ENCODE measurements at regions not wholly inside any gene's neighbourhood (a gene's known extent, or its start where the extent isn't known, plus 50 kb on each side); places are given as distances from the start of the nearest gene placed in this dataset.
"Not testable (repeated sequence)": the region's sequence is repeated elsewhere in the genome, so short reads cannot be mapped to it uniquely, and the experiment has no call there.

DNA sequence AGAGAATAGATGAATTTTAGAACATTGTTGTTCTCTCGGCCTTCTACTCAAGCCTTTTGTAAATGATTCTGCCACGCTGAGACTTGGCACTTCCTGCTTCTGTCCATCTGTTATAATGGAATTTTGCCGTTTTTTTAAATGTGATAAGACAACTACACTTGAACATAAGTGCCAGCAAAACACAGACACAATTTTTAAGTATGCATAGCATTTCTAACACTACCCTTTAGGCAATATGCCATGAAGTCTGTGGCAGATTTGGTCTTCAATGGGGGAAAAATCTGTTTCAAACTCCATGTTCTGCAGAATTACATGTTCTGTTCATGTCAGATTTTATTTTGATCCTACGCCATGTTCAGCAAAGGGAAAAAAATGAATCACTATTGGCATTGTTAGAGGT, 1170.7 kb upstream of the SLC39A10 start:
- intact Hi-C loops (cut with micrococcal nuclease; ENCODE audit: unreplicated experiment), result no loop called here
- CTCF ChIA-PET, result no interaction called here
- BruUV-seq (replicated peaks), result no TSS peak

DNA sequence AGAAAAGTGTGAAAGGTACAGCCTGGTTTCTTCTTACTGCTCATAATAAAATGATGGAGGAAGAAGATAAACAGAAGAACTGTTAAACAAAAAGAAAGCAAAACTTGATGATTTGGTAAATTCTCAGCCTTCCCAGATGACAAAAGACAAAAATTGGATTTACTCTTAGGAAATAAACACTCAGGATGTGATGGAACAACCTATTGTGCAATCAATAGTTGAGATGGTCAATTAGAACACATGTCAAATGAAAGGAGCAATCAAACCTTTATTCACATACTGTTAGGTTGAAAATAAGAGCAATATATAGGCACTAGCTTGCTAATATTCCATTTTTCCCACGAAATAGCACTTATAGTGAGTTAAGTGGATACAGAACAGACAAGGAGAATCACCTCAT, 1174.0 kb upstream of the SLC39A10 start:
- no TSS peak for BruUV-seq (replicated peaks)
- TF ChIP-seq, protein P1, sequence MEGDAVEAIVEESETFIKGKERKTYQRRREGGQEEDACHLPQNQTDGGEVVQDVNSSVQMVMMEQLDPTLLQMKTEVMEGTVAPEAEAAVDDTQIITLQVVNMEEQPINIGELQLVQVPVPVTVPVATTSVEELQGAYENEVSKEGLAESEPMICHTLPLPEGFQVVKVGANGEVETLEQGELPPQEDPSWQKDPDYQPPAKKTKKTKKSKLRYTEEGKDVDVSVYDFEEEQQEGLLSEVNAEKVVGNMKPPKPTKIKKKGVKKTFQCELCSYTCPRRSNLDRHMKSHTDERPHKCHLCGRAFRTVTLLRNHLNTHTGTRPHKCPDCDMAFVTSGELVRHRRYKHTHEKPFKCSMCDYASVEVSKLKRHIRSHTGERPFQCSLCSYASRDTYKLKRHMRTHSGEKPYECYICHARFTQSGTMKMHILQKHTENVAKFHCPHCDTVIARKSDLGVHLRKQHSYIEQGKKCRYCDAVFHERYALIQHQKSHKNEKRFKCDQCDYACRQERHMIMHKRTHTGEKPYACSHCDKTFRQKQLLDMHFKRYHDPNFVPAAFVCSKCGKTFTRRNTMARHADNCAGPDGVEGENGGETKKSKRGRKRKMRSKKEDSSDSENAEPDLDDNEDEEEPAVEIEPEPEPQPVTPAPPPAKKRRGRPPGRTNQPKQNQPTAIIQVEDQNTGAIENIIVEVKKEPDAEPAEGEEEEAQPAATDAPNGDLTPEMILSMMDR (conservative IDR thresholded peaks at IDR 0.05), result no peak
- TF ChIP-seq EZH2 (IDR thresholded peaks at IDR 0.05; ENCODE audit: low read depth), result no peak
- CTCF ChIA-PET, result no interaction called here

More for the DNA sequence above, 1170.7 kb upstream of the SLC39A10 start:
- Histone ChIP-seq H3K4me1 (replicated peaks; ENCODE audit: insufficient read depth) (no peaks in the 10 kb centered on the region), H3K27ac (no peak overlapping the region), H3K36me3 (ENCODE audit: low read depth) (no peaks in the 10 kb centered on the region), H3K79me2 (ENCODE audit: low read depth) (no peaks in the 10 kb centered on the region), H3K4me2 (no peak overlapping the region), H3F3A (ENCODE audit: insufficient read depth, low read depth) (no peaks in the 10 kb centered on the region), H3K9me2 (ENCODE audit: insufficient read depth) (no peaks in the 10 kb centered on the region), H3K9me3 (ENCODE audit: insufficient read depth, low read depth) (no peaks in the 10 kb centered on the region), H3K27me3 (ENCODE audit: insufficient read depth, low read depth) (no peaks in the 10 kb centered on the region), H2AFZ (no peak overlapping the region), H3K4me3 (no peak overlapping the region), H4K20me1 (ENCODE audit: insufficient read depth) (no peaks in the 10 kb centered on the region)
- DNase-seq, result no peak
- POLR2A ChIA-PET (ENCODE audit: unreplicated experiment), result no interaction called here
- TF ChIP-seq, protein P1 (conservative IDR thresholded peaks at IDR 0.05), result no peak
- no peak for TF ChIP-seq EZH2 (IDR thresholded peaks at IDR 0.05; ENCODE audit: low read depth)

DNA sequence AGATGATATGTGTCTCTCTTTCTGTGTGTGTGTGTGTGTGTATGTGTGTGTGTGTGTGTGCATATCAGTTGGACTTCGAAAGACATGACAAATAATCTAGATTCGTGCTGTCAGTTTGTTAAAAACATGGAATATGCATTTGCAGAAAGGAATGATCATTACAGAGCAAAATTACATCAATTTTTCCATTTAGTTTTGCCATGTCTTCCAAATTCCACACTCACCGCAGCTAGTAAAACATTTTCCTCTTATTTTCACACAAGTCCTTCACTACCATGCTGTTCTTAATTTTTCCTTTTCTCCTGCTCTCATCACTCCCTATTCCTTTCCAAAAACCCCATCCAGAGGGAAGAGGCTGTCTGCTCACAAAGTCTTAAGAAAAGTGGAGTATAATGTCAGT, 1191.4 kb upstream of the SLC39A10 start:
- TF ChIP-seq EZH2 (IDR thresholded peaks at IDR 0.05; ENCODE audit: low read depth), result no peak
- no peaks in the 10 kb centered on the region for H3K9me3 ChIP-seq (ENCODE audit: insufficient read depth, low read depth)
- no peaks in the 10 kb centered on the region for H3K79me2 ChIP-seq (ENCODE audit: low read depth)
- POLR2A ChIA-PET (ENCODE audit: unreplicated experiment), result no interaction called here
- no peaks in the 10 kb centered on the region for H3K27me3 ChIP-seq (ENCODE audit: insufficient read depth, low read depth)
- no peaks in the 10 kb centered on the region for H3K36me3 ChIP-seq (ENCODE audit: low read depth)
- H3K4me1 ChIP-seq (replicated peaks; ENCODE audit: insufficient read depth), result no peaks in the 10 kb centered on the region
- DNase-seq, result no peak
- intact Hi-C loops (cut with micrococcal nuclease; ENCODE audit: unreplicated experiment), result no loop called here
- H3K4me2 ChIP-seq, result no peak overlapping the region
- no peak overlapping the region for H2AFZ ChIP-seq
- H3K9me2 ChIP-seq (ENCODE audit: insufficient read depth), result no peaks in the 10 kb centered on the region
- H3K4me3 ChIP-seq, result no peak overlapping the region
- H3F3A ChIP-seq (ENCODE audit: insufficient read depth, low read depth), result no peaks in the 10 kb centered on the region
- CTCF ChIA-PET, result no interaction called here
- no TSS peak for BruUV-seq (replicated peaks)
- H3K27ac ChIP-seq, result no peak overlapping the region
- H4K20me1 ChIP-seq (ENCODE audit: insufficient read depth), result no peaks in the 10 kb centered on the region

More for the DNA sequence above, 1174.0 kb upstream of the SLC39A10 start:
- H3K4me3 ChIP-seq, result no peak overlapping the region
- no peak for DNase-seq
- H3K36me3 ChIP-seq (ENCODE audit: low read depth), result no peaks in the 10 kb centered on the region
- H3F3A ChIP-seq (ENCODE audit: insufficient read depth, low read depth), result no peaks in the 10 kb centered on the region
- POLR2A ChIA-PET (ENCODE audit: unreplicated experiment), result no interaction called here
- no peaks in the 10 kb centered on the region for H3K4me1 ChIP-seq (replicated peaks; ENCODE audit: insufficient read depth)
- no peaks in the 10 kb centered on the region for H3K27me3 ChIP-seq (ENCODE audit: insufficient read depth, low read depth)
- H3K27ac ChIP-seq, result no peak overlapping the region
- no peak overlapping the region for H2AFZ ChIP-seq
- H3K79me2 ChIP-seq (ENCODE audit: low read depth), result no peaks in the 10 kb centered on the region
- H4K20me1 ChIP-seq (ENCODE audit: insufficient read depth), result no peaks in the 10 kb centered on the region
- no peaks in the 10 kb centered on the region for H3K9me3 ChIP-seq (ENCODE audit: insufficient read depth, low read depth)
- intact Hi-C loops (cut with micrococcal nuclease; ENCODE audit: unreplicated experiment), result no loop called here
- no peaks in the 10 kb centered on the region for H3K9me2 ChIP-seq (ENCODE audit: insufficient read depth)
- no peak overlapping the region for H3K4me2 ChIP-seq

DNA sequence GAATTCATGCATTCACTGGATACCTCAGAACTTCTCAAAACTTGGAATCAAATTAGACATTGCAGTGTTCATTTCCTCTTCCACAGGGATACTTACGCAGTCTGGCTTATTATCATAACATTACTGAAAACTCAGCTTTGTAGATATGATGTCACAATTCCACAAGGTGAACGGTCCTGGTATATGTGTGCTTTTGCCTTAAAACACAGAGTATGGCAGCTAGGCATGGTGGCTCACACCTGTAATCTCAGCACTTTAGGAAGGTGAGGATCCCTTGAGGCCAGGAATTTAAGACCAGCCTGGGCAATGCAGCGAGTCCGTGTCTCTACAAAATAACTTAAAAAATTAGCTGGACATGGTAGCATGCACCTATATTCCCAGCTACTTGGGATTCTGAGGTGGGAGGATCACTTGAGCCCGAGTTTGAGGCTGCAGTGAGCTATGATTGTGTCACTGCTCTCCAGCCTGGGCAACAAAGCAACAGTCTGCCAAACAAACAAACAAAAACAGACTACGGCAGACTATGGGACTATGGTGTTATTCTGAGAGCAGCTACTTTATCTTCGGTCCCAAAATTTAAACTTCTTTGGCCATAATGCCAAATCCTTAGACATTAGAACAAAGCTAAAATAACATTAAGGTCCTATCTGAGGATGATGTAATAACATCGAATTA, 1191.9 kb upstream of the SLC39A10 start:
- CTCF ChIA-PET, result no interaction called here
- no peak for DNase-seq
- Histone ChIP-seq H3K9me2 (ENCODE audit: insufficient read depth) (no peaks in the 10 kb centered on the region), H3F3A (ENCODE audit: insufficient read depth, low read depth) (no peaks in the 10 kb centered on the region), H3K4me2 (no peak overlapping the region), H2AFZ (no peak overlapping the region), H3K36me3 (ENCODE audit: low read depth) (no peaks in the 10 kb centered on the region), H4K20me1 (ENCODE audit: insufficient read depth) (no peaks in the 10 kb centered on the region), H3K4me1 (replicated peaks; ENCODE audit: insufficient read depth) (no peaks in the 10 kb centered on the region), H3K9me3 (ENCODE audit: insufficient read depth, low read depth) (no peaks in the 10 kb centered on the region), H3K79me2 (ENCODE audit: low read depth) (no peaks in the 10 kb centered on the region), H3K4me3 (no peak overlapping the region), H3K27me3 (ENCODE audit: insufficient read depth, low read depth) (no peaks in the 10 kb centered on the region), H3K27ac (no peak overlapping the region)
- intact Hi-C loops (cut with micrococcal nuclease; ENCODE audit: unreplicated experiment), result no loop called here
- POLR2A ChIA-PET (ENCODE audit: unreplicated experiment), result no interaction called here
- BruUV-seq (replicated peaks), result no TSS peak
- TF ChIP-seq EZH2 (IDR thresholded peaks at IDR 0.05; ENCODE audit: low read depth), result no peak

DNA sequence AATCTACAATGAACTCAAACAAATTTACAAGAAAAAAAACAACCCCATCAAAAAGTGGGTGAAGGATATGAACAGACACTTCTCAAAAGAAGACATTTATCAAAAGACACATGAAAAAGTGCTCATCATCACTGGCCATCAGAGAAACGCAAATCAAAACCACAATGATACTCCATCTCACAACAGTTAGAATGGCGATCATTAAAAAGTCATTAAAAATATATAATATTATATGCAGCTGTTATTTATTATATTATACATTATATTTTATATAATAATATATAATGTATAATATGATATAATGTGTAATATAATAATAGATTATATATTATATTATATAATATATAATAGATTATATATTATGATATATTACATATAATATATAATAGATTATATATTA, 1194.1 kb upstream of the SLC39A10 start:
- H4K20me1 ChIP-seq (ENCODE audit: insufficient read depth); POLR2A ChIA-PET (ENCODE audit: unreplicated experiment); BruUV-seq (replicated peaks); CTCF ChIA-PET; DNase-seq; H3K9me3 ChIP-seq (ENCODE audit: insufficient read depth, low read depth); H3K4me1 ChIP-seq (replicated peaks; ENCODE audit: insufficient read depth); H3K9me2 ChIP-seq (ENCODE audit: insufficient read depth); H3K27ac ChIP-seq; H3K27me3 ChIP-seq (ENCODE audit: insufficient read depth, low read depth); intact Hi-C loops (cut with micrococcal nuclease; ENCODE audit: unreplicated experiment); H3K79me2 ChIP-seq (ENCODE audit: low read depth); H2AFZ ChIP-seq; H3K4me2 ChIP-seq; H3K36me3 ChIP-seq (ENCODE audit: low read depth); H3K4me3 ChIP-seq; H3F3A ChIP-seq (ENCODE audit: insufficient read depth, low read depth): not testable (repeated sequence)

Measured in PC-9 (cell line).